Ammon's horn (tissue), 1 donor: ENCODE measurements at regions not wholly inside any gene's neighbourhood (a gene's known extent, or its start where the extent isn't known, plus 50 kb on each side); places are given as distances from the start of the nearest gene placed in this dataset.

ENCODE experiments used
- DNase-seq: peaks from one replicate; pipeline ENCODE4 v3.0.0-alpha.2; 2016; ENCODE audit warnings: low spot score

GRCh38 chr7:42758124-42758523 lies 153.7 kb downstream of the C7orf25 start:
- no peak for DNase-seq

DNA sequence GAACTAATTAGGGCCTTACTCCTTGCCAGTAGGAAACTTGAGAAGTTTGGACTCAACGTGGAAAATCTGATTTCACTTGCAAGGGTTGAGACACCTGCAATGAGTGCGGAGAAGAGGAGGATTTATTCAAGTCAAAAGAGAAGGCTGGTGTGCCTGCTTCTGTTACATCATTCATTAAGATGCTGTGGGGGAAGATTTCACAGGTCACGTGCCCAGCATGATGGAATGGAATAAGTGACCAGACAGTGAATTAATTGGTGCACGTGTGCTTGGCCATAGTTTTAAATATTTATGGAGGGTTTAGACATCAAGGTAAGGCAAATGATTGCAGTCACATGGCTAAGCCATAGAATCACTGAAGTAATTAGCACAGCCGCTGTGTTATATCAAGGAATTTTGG lies 155.0 kb downstream of the C7orf25 start:
- DNase-seq, result no peak

GRCh38 chr7:42753811-42754363 lies 158.0 kb downstream of the C7orf25 start:
- DNase-seq, result no peak

- peak; percentile 56 for DNase-seq
Observed at GRCh38 chr7:42753367-42753766, 158.5 kb downstream of the C7orf25 start.

GRCh38 chr7:42750172-42750571 lies 161.7 kb downstream of the C7orf25 start:
- no peak for DNase-seq

GRCh38 chr7:42747044-42747443 lies 164.8 kb downstream of the C7orf25 start:
- DNase-seq, result no peak

- DNase-seq, result no peak
Observed at GRCh38 chr7:42746214-42746613, 165.7 kb downstream of the C7orf25 start.

DNA sequence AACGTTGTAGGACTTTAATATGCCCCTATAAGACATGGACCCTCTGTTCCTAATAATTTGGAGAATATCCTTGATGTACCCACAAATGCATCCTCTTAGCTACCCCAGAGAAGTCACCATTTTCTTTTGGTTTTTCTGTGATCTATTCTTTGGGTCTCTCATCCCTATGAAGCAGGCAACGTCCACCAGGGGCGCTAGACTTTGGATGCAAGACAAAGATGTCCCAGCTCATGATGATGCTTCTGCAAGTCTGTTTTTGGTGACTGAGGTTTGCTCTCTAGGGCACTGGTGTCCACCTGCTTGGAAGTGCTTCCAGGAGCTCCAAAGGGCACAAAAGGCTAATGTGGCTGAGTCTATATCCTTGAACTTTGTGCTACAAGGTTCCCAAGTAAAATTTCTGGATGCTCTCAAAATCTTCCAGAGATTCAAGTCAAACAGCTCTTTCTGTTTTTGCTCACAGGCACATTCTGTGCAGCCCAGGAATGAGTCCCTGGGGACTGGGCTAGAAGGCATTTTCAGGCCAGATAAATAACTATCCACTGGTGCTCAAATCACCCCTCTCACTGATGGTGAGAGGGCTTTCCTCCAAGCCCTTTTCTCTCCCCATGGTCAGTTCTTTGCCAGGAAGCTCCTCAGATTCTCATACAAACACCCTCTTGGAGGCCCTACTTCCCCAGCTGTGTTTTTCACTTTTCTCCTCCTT lies 166.4 kb downstream of the C7orf25 start:
- DNase-seq, result no peak

- no peak for DNase-seq
Observed at GRCh38 chr7:42744746-42745145, 167.1 kb downstream of the C7orf25 start.

DNA sequence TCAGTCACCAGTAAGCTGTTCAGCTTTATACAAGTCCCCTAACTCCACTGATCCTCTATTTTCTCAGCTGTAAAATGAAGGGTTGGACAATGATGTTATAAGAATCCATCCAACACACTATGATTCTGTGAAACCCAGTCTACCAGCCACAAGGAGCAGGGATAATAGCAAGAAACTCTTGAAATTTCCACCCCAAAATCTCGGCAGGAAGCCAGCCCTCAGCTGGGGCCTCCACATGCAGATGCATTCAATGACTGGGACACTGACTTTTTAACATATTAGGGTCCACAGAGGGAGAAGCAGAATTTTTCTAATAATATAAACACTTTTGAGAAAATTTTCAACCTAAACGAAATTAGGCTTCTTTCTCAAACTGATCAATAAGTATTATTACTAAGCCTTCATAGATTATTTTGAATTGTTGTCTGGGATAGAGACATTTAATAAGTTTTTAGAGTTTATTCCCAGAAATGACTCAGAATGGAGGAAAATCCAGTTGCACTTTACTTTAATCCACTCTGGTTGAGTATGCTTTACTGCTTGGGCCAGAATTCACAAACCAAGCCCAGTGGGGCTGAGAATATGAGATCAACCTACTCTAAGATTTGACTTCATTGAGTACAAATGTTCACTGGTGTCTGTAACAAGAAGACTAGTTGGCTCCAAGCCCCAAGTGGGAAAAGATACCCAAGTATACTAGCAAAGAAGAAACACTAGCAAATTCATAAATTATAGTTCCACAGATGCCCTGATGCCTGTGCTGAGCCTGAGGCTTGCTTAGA lies 168.6 kb downstream of the C7orf25 start:
- DNase-seq, result no peak

DNA sequence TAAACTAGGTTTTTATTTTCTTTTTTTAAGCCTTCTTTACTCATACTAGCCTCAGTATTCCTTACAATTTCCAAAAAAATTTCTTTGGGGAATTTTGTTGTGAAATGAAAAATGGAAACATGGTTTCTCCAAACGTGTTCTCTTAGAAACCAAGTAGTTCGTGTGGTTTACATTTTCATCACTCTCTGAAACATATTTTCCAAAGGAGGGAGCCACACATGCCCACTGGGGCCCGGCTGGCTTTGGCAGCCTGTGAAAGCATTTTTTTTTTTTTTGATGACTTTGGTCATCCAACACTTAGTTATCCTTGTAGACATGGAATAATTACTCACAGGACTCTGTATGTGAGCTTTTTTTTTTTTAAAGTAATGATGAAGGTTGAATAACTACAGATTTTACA lies 169.6 kb downstream of the C7orf25 start:
- DNase-seq, result no peak

DNA sequence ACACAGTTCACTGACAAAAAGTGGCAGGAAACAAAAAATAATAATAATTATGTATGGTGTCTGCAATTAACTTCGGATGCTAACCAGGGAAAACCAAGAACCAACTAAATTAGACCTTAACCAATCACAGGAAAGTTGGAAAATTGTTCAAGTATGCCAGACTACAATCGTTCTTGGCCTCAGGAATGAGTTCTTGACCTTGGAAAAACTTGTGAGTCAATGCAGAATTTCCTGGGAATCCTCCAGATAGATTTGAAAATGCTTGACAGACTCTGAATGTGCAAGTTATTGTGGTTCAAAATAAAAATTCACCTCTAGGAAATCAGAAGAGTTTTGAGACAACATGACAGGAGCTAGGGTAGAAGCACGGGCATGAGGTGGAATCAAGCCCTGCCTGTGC lies 171.5 kb downstream of the C7orf25 start:
- DNase-seq, result no peak

- DNase-seq, result peak; percentile 28
Observed at GRCh38 chr7:42739638-42740037, 172.2 kb downstream of the C7orf25 start.

DNA sequence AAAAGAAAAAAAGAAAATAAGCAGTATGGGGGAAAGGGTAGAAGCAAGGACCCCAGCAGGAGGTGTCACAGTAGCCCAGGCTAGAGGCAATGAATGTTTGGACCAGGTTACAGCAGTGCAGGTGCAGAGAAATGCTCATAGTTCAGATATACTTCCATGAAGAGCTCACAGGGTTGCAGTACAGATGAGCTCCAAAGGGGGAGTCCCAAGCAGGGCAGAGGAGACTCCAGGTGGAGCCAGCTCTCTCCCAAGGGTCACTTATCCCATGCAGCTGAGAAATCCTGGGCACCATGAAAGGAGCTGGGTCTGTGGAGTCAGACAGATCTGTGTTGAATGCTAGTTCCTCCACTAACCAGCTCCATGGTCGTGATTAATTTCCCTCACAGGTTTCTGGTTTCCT lies 174.9 kb downstream of the C7orf25 start:
- DNase-seq, result no peak

GRCh38 chr7:42735081-42735480 lies 176.8 kb downstream of the C7orf25 start:
- no peak for DNase-seq

DNA sequence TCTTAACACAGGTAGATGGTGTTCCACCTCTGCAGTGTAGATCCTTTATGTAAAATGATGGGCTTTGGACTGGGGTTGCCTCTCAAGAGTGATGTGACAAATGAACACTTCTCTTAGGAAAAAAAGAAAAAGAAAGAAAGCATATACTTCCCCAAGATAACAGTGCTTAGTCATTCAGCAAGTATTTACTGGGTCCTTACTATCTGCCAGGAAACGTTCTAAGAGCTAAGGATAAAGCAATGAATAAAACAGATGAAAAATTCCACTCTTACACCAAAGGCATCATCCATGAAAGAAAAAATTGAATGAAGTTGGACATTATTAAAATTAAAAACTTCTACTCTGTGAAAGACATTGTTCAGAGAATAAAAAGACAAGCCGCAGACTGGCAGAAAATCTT lies 177.3 kb downstream of the C7orf25 start:
- DNase-seq, result no peak

- no peak for DNase-seq
Observed at GRCh38 chr7:42733040-42733439, 178.8 kb downstream of the C7orf25 start.

DNA sequence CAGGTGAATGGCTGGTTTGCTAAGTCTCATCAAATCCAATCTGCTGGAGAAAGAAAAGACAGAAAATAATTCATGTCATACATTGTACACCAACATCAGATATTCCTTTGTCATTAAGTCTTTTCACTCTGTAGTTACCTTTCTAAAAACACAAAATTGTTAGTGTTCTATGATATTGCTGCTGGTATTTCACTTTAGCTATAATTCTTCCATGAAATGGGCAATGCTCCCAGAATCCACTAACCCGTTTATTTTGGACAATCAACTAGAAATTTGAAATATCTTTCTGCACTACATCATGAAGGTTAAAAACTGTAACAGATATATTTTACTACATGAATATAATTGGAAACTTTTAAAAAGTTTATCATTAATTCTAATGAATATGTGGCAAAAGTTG lies 181.3 kb downstream of the C7orf25 start:
- DNase-seq, result no peak

GRCh38 chr7:42729053-42729765 lies 182.7 kb downstream of the C7orf25 start:
- DNase-seq, result no peak

- no peak for DNase-seq
Observed at GRCh38 chr7:42727451-42727850, 184.4 kb downstream of the C7orf25 start.

- no peak for DNase-seq
Observed at GRCh38 chr7:42726066-42726785, 185.6 kb downstream of the C7orf25 start.

DNA sequence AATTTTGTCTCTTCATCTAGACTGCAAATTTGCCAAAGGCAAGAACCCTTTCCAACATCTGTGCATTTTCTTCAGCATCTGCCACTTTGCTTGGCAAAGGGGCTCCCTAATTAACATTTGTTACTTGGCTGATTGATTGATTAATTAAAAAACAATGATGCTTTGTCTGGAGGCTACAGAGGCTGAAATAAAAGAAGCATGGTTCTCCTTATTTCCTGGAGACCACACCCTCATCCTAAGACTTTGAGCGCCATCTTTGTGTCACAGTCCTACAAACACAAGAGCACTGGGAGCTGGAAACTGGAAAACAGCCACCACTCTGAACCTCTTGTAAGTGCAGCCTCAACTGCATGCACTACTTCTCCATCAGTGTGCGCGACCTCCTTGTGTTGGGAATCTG lies 189.2 kb downstream of the C7orf25 start:
- no peak for DNase-seq
